ENCODE measurements at regions not wholly inside any gene's neighbourhood (a gene's known extent, or its start where the extent isn't known, plus 50 kb on each side); places are given as distances from the start of the nearest gene placed in this dataset.

DNA sequence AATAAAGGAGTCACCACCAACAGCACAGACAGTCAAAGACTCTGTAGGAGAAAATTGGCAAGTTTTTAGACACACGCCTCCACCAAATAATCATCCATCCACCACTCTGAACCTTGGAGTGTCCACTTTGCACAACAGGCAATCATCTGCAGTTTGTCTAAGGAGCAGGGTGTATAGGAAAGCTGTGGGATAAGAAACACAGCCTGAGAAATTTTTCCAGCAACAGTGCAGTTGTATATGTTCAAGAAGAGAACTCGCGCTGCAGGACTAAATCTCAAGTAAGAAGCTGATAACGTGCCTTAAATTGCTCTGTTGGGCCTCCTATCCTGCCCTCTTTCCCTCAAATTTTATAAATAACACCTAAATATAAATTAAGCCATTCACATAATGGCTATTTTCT is 136.7 kb upstream of the PPARGC1A start:
- TF ChIP-seq, protein P1, sequence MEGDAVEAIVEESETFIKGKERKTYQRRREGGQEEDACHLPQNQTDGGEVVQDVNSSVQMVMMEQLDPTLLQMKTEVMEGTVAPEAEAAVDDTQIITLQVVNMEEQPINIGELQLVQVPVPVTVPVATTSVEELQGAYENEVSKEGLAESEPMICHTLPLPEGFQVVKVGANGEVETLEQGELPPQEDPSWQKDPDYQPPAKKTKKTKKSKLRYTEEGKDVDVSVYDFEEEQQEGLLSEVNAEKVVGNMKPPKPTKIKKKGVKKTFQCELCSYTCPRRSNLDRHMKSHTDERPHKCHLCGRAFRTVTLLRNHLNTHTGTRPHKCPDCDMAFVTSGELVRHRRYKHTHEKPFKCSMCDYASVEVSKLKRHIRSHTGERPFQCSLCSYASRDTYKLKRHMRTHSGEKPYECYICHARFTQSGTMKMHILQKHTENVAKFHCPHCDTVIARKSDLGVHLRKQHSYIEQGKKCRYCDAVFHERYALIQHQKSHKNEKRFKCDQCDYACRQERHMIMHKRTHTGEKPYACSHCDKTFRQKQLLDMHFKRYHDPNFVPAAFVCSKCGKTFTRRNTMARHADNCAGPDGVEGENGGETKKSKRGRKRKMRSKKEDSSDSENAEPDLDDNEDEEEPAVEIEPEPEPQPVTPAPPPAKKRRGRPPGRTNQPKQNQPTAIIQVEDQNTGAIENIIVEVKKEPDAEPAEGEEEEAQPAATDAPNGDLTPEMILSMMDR (IDR thresholded peaks at IDR 0.05): no peak
- Histone ChIP-seq H3K27ac (no peak overlapping the region), H3K9me3 (no peaks in the 10 kb centered on the region), H3K4me1 (no peaks in the 10 kb centered on the region), H3K27me3 (no peaks in the 10 kb centered on the region), H3K36me3 (no peaks in the 10 kb centered on the region), H3K4me3 (no peak overlapping the region)
- intact Hi-C loops (cut with DNase I; ENCODE audit: low total_unique reads): no loop called here
- no peak for DNase-seq

DNA sequence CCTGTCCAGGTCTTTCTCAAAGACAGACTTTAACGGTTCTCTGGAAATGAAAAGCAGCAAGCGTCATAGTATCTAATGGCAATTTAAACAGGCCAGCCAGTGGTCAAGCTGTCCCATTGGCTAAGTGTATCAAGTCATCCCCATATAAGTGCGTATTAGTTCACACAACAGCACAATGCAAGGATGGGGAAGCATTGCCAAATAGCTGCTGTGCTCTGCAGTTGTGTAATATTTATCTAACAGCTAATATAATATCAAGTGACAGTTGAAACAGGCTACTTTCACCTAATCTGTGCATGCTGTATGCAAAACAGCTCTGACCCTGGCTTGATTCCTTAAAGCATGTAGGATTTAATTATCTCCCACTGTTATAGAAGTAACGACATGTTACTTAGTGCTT is 134.8 kb upstream of the PPARGC1A start:
- Histone ChIP-seq H3K27me3 (no peaks in the 10 kb centered on the region), H3K36me3 (no peaks in the 10 kb centered on the region), H3K9me3 (no peaks in the 10 kb centered on the region), H3K27ac (no peak overlapping the region), H3K4me3 (no peak overlapping the region), H3K4me1 (no peaks in the 10 kb centered on the region)
- no peak for DNase-seq
- intact Hi-C loops (cut with DNase I; ENCODE audit: low total_unique reads): no loop called here
- TF ChIP-seq, protein P1 (IDR thresholded peaks at IDR 0.05): no peak

DNA sequence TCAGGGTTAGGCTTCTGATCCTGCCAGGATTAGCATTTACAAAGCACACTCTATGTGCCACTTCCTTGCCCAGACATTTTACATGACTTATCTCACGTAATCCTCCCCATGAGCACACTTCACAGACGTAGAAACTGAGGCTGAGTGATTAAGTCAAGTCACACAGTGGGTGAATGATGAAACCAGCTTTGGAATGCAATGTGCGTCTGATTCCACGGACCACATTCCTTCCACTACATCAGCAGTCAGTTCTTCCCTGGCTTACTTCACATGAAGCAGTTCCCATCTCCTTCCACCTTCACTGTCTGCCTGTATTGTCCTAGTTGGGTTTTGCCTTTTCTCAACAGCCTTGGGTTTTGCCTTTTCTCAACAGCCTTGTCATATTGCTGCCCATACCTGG is 134.3 kb upstream of the PPARGC1A start:
- Histone ChIP-seq H3K4me3 (no peak overlapping the region), H3K9me3 (no peaks in the 10 kb centered on the region), H3K4me1 (no peaks in the 10 kb centered on the region), H3K27me3 (no peaks in the 10 kb centered on the region), H3K36me3 (no peaks in the 10 kb centered on the region), H3K27ac (no peak overlapping the region)
- TF ChIP-seq, protein P1 (IDR thresholded peaks at IDR 0.05): no peak
- intact Hi-C loops (cut with DNase I; ENCODE audit: low total_unique reads): no loop called here
- DNase-seq: no peak

DNA sequence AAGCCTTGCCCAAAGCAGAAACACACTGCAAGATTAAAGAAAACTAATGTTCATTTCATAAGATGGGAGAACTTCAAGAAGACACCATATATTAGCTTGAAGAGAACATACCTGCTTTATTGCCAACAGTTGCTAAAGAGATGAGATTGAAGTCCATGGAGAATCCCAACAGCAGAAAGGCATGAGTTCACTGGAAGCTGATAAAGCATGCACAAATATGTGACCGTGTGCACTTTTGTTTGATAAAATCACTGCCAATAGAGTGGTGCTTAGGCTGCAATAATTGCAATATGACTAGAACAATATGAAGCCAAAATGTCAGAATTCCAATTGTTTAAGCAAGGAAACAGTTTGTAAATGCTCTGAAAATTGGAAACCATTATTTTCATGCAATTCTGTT is 125.9 kb upstream of the PPARGC1A start:
- intact Hi-C loops (cut with DNase I; ENCODE audit: low total_unique reads): no loop called here

DNA sequence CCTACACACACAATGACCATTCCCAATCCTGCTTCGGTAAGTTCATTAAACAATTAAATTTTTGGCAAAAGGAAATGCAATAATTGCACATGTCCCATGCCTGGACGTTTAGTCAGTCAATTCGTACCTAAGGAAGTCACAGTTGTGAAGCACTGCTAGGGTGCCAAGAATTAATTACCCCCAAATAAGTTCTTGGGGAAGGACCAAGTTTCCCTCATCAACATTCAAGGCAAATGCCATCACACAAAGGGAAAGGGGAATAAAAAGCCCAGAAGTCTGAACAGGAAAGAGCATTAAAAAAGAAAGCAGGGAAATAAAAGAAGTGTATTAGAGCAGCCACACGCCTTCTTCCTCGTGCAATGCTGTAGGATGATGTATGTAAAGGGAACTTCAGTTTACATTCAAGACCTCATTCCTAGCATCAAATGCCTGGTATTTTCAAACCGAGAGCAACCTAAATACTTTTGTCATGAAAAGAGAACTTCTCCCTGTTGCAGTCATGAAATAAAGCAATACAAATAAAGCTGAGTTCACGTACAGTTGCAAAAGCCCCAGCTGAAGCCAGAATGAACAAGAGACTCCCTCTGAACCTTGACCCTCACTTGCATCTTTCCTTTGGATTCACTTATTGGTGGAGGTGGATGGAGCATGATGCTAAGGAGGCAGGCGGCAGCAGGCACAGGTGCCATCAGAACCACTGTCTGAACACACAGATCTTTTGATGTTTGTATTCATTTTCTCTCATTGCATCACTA is 124.0 kb upstream of the PPARGC1A start:
- no peaks in the 10 kb centered on the region for H3K27me3 ChIP-seq
- H3K27ac ChIP-seq: no peak overlapping the region
- TF ChIP-seq, protein P1 (IDR thresholded peaks at IDR 0.05): no peak
- H3K9me3 ChIP-seq: no peaks in the 10 kb centered on the region
- intact Hi-C loops (cut with DNase I; ENCODE audit: low total_unique reads): no loop called here
- H3K4me1 ChIP-seq: peaks cover 0 to 11% (median 3%) of the 10 kb centered on the region in 4 donors
- H3K4me3 ChIP-seq: no peak overlapping the region
- DNase-seq: no peak
- no peaks in the 10 kb centered on the region for H3K36me3 ChIP-seq

More for the DNA sequence above, 125.9 kb upstream of the PPARGC1A start:
- DNase-seq: no peak
- no peaks in the 10 kb centered on the region for H3K9me3 ChIP-seq
- no peaks in the 10 kb centered on the region for H3K36me3 ChIP-seq
- no peak overlapping the region for H3K27ac ChIP-seq
- peaks cover 0 to 11% (median 3%) of the 10 kb centered on the region in 4 donors for H3K4me1 ChIP-seq
- H3K27me3 ChIP-seq: no peaks in the 10 kb centered on the region
- TF ChIP-seq, protein P1 (IDR thresholded peaks at IDR 0.05): no peak
- H3K4me3 ChIP-seq: no peak overlapping the region

Measured in tibial artery (tissue), 4 donors.